Glomerular visceral epithelial cell (primary cell): ENCODE measurements at regions not wholly inside any gene's neighbourhood (a gene's known extent, or its start where the extent isn't known, plus 50 kb on each side); places are given as distances from the start of the nearest gene placed in this dataset.
"Not testable (repeated sequence)": the region's sequence is repeated elsewhere in the genome, so short reads cannot be mapped to it uniquely, and the experiment has no call there.

Source experiments
- DNase-seq: peaks from one replicate; pipeline ENCODE4 v3.0.0-alpha.2; 2016; ENCODE audit errors: extremely low spot score

DNA sequence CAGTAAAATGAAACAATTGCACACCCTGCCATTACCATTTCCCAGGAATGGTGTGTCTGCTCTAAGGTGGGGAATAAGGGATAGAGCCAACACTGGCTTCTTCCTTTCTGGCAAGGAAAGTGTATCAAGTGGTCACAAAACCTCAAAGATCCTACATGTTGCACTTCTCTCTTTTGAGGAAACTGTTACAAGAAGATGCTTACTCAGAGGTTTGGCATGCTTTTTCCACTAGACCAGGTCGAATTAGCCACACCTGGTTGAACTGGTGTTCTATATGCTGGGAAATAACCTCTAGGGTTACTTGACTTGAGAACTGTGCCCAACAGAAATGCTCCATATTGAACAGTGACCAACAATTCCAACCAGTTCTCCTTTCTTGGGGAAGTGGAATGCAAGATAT lies 102.9 kb downstream of the LRRN1 start:
- no peak for DNase-seq

DNA sequence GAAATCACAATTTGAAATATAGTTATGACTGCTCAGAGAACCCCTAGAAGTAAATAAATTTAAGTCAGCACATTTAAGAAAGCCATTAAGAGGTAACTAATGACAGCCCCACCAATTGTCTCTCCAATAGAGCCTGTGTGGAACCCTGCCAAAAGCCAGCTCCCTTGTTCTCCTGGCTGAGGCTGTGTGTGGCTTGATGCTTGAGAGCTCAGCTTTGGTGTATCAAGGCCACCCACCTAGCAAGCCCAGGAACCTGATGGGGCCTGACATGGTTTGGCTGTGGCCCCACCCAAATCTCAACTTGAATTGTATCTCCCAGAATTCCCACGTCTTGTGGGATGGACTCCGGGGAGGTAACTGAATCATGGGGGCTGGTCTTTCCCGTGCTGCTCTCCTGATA lies 106.9 kb downstream of the LRRN1 start:
- DNase-seq = no peak

DNA sequence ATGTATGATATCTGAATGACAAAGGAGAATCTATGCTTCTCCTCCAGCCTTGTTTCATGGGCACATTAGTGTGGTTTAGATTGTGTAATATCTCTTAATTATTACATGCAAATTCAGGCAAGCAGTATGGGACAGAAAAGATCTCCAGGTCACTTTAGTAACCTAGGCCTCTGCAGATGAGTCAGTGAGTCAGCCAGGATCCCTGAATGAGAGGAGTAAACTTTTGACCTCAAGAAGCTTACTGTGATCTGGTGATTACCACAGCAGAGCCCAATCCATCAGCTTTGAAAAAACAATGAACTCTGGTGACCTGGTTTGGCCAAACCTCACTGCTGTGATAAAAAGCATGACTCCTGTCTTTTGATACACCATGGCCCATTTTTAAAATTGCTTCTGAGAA lies 107.8 kb downstream of the LRRN1 start:
- DNase-seq = no peak

DNA sequence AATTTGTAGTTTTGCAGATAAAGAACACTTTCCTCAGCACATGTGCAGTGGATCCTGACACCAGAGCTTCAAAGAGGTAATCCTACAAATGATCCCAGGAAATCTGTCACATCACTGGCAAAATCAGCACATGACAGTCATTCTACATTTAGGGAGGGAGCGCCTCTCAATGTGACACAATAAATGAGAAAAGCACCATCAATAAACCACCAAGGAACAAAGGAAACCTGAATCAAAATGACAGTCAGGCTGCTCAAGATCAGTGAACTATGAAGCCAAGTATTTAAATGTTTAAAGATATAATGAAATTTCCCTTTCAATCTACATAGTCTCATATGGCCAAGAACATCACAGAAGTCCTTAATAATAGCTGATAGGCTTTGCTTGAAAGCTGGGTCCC lies 119.5 kb downstream of the LRRN1 start:
- DNase-seq = no peak

DNA sequence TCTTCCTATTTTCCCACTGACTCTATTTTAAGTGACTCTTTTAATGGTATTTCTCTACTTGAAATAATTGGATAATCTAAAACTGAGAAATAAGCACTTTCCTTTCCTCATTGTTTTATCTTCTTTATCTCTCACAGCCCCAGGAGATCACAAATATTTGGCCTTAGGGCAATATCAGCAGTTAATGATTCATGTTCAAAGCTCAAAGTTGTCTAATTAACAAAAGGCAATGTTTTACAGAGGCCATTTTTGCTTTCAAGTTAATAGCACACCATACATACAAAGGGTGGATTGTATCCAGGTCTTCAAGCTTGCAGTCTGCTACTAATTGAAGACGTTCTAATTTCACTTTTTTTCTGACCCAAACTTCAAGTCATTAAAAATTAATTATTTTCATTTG lies 120.1 kb downstream of the LRRN1 start:
- no peak for DNase-seq

DNA sequence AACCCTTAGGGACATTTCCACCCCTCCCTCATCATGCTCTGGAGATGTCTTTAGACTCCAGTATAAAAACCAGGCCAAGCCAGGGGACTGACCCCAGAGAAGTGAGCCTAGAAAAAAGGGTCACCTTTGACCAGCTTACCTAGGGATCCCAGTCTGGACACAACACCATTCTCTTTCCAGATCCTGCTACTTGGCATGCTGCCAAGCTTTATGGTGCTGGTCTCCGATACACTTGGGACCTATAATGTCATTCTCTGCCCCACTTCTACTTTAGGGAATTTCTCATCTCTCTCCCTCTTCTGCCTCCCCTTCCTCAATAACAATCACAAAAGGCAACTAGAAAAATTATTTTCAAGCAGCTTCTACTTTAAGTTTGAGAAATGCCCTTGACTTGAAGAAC lies 124.4 kb downstream of the LRRN1 start:
- DNase-seq = no peak

DNA sequence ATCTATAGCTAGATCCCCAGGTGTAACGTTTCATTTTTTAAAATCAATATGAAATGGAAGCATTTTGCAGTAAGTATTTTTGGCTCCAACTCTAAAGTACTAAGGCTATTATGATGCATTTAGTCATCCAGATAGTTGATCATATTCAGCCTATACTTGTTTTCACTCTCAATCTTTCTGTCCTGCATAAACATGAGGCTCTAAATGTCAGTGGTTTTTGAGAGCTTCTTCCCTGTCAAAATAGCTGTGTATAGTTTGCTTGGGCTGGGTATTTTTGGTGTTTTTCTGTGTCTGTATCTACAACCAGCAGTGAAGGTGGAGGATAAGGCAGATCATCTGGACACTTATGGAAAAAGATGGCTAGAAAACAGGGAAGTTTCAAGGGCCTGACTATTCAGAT lies 128.0 kb downstream of the LRRN1 start:
- no peak for DNase-seq

DNA sequence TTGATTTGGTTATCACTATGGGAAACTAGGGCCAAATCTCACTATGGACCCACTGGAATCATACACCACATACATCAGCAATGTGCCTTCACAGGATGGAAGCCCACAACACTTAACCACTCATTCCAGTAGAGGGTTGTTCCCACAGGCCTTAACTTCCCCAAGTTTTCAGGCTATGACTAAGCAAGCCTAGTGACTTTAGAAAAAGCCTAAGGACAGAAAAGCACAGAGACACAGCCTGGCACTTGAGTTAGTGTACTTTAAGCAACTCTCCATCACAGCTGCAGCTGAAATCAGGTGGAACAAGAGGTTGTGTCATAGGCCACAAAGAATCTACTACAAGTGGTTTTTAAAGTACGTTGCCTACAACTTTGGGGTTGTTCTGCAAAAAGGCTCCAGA lies 128.7 kb downstream of the LRRN1 start:
- no peak for DNase-seq

DNA sequence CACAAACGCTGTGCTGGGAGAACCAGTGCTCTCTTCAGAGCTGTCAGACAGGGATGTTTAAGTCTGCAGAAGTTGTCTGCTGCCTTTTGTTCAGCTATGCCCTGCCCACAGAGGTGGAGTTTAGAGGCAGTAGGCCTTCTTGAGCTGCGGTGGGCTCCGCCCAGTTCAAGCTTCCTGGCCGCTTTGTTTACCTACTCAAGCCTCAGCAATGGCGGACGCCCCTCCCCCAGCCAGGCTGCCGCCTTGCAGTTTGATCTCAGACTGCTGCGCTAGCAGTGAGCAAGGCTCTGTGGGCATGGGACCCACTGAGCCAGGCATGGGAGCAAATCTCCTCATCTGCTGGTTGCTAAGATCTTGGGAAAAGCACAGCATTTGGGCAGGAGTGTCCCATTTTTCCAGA lies 142.1 kb downstream of the LRRN1 start:
- DNase-seq = not testable (repeated sequence)

DNA sequence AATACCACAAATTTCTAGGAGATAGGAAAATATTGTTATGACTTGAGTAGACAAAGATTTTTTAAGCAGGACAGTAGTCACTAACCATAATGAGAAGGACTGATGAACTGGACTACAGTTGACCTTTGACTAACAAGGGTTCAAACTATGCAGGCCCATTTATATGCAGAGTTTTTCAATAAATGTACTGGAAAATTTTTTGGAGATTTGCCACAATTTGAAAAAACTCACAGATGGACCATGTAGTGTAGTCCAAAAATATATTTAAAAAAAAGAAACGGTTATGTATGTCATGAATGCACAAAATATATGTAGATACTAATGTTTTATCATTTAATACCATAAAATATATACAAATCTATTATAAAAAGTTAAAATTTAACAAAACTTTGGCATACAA lies 151.8 kb downstream of the LRRN1 start:
- DNase-seq = no peak

DNA sequence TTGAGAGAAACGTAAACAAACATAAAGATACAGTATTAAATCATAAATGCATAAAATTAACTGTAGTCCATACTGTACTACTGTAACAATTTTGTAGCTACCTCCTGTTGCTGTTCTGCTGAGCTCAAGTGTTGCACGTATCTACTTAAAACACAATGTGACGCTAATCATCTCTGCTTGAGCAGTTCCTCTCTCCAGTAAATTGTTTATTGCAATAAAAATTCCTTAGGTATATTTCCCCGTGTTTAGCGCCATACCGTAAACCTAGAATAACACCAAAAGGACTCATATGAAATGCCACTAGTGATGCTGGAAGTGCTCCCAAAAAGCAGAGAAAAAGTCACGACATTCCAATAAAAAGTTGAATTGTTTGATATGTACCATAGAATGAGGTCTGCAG lies 152.3 kb downstream of the LRRN1 start:
- DNase-seq = no peak

DNA sequence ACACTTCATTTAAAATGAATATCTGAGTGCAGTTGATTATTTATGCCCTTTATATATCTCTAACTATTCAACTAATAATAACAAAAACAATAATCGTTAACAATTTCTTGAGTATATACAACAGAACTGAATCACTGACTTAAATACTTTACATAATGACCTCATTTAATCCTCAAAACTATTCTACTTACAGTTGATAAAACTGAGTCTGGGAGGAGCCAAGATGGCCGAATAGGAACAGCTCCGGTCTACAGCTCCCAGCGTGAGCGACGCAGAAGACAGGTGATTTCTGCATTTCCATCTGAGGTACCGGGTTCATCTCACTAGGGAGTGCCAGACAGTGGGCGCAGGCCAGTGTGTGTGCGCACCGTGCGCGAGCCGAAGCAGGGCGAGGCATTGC lies 163.6 kb downstream of the LRRN1 start:
- not testable (repeated sequence) for DNase-seq

DNA sequence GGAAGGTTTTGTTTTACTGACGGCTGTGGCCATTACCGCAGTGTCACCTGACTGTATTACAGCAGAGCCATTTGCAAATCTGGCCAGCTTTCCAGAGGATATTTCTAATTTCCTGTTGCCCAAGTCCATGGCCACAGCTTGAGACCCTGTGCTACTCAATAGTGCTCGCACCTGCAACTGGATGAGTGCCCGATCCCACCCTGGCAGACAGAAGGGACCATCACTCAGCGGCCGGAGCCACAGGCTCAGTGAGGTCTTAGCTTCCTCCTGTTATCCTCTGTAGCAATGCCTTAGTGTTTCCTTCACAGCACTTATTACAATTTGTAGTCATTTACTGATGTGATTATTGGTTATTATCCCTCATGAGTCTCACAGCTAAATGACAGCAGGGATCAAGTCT lies 184.8 kb downstream of the LRRN1 start:
- DNase-seq = no peak

DNA sequence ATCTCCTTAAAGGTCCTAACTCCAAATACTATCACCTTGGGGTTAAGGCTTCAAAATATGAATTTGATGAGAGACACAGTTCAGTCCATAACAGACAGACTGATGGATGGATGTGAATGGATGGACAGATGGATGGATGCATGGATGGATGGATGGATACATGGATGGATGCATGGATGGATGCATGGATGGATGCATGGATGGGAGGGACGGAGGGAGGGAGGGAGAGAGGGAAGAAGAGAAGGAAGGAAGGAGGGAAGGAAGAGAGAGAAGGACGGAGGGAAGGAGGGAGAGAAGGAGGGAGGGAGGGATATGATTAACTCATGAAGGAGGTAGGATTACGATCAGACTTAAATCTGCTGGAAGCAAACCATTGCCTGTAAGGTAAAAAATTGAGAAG lies 192.4 kb downstream of the LRRN1 start:
- DNase-seq = no peak

DNA sequence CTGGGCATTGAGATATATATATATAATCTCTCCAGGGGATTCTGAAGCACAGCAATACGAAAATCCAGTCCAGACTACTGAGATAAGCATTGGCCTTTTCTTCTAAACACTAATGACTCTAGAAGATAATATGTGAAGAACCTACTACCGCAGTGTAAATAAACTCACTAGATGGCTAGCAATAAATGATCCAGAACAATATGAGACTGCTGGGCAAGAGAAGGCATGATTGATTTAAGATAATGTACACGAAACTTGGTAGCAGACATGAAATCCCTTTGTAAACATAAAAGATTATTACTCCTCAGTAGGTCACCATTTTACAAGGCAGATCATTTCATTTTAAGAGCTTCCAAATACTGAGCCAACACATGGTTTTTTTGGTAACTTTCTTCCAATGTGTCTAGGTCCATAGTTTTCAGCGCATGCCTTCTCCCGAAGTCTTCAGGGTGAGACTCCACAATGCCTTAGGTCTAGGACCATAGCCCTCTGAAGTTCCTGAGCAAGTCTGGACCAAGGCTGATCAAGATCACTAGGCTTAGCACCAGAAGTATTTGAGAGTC lies 193.2 kb downstream of the LRRN1 start:
- DNase-seq = no peak

DNA sequence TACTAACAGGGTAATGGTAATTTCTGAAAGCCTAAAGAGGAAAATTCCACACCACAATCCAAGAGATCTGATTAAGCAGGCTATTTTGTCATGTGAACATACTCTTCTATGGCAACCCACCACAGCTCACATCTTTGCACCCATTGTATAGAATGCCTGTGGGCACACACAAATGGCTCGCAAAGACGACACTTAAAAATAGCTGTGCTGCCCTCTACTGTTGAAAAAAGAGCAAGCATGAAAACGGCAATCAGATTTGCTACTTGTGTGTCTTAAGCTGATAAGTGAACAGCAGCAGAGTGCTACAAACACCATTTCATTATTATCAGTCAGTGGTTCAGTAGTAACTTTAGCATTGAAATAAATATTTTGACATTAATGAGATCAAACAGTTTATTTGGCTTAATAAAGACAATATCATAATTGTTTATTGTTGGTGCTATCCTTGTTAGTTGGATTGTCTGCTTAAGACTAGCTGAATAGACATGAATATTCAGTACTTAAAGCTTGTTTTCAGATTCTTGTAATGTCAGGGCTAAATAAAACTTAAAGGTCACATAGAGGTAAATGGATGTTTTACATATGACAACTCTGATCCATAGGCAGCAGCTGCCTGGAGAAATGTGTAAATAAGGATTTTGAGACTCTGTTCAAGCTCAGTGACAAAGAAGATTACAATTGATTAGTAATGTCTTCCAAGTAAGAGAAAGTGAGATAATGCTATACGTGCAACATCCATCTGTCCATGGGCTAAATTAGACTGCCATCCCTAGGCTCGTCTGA lies 199.1 kb downstream of the LRRN1 start:
- no peak for DNase-seq

DNA sequence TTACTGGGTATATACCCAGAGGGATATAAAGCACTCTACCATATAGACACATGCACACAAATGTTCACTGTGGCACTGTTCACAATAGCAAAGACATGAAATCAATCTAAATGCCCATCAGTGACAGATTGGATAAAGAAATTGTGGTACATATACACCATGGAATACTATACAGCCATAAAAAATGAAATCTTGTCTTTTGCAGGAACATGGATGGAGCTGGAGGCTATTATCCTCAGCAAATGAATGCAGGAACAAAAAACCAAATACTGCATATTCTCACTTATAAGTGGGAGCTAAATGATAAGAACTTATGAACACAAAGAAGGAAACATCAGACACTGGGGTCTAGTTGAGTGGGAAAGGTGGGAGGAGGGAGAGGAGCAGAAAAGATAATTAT lies 200.1 kb downstream of the LRRN1 start:
- not testable (repeated sequence) for DNase-seq

DNA sequence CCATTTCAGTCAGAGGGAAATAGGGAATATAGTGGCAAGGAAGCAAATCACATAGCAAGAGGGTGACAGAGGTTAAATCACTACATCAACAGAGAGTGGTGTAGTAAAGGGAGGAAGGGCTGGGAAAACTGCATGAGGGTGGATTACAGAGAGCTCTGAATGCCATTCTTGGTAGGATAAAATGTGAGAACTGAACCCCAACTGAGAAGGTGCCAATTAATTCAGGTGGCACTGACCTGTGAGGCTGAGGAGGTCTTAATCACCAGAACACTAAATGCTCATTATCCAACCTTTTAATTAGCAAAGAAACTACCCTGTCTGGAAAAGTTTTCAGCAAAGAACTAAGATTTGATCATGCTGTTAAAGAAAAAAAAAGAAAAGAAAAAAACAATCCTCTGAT lies 202.7 kb downstream of the LRRN1 start:
- DNase-seq = no peak

DNA sequence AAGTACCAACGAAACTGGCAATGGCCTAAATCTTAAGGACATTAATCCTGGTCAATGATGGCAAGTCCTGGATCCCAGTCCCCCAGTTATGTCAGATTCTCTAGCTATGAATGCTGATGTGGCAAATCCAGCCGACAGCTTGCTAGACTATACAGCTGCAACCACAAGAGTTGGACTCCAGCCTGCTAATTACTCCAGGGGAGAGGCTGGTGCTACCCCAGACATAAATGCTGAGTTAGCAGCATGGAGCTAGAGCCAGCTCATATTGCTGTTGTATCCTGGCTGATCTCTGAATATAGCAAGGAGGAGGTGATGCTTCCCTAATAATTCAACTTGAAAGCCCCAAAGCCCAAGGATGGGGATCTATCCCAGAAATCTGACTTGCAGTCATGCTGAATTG lies 207.1 kb downstream of the LRRN1 start:
- no peak for DNase-seq

DNA sequence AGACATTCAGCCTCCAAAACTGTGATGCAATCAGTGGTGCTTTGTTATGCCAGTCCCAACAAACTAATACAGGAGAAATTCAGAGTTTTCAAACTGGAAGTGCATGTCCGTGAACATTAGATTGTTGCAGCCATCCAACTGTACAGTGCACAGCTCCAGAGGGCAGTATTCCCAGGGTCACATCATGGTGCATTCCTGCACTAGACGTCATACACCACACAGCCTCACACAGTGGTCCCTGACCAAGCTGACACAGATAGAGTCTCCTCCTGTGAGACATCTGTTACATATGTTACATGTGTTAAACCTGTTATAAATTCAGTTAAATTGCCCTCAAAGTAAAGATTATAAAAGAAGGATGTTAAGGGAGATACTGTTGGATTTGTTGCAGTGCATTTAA lies 209.0 kb downstream of the LRRN1 start:
- DNase-seq = no peak

DNA sequence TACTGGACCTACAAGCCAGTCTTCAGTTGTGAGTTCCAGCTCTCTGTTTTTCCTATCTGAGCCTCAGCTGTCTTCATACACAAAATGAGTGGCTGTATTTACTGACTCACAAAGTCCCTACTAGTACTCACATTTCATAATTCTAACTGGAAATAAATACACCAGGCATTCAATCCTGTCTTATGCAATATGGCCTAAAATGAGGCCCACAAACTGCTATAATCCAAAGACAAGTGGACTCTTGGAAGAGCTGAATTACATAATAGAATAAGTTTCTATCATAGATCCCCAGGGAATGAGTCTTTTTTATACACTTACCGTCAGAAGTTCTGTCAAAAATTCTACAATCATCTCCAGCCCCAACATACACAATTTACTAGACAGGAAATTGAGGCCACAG lies 211.9 kb downstream of the LRRN1 start:
- DNase-seq = no peak

DNA sequence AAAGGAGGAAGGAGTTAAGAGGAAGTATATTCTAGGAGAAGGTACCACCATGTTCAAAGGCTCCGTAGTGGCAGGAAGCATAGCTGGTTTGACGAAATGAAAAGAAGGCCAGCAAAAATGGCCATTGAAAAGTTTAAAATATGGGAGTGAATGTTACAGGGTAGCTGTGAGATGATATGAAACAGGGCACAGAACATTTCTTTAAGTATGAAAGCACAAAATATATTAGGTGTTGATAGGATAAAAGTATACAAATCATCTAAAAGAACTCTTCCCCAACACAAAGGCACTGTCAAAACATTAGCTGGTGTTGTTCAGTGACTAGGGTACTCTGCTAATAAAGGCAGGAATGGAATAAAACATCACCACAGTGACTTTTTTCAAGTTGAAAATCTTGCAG lies 216.2 kb downstream of the LRRN1 start:
- no peak for DNase-seq

DNA sequence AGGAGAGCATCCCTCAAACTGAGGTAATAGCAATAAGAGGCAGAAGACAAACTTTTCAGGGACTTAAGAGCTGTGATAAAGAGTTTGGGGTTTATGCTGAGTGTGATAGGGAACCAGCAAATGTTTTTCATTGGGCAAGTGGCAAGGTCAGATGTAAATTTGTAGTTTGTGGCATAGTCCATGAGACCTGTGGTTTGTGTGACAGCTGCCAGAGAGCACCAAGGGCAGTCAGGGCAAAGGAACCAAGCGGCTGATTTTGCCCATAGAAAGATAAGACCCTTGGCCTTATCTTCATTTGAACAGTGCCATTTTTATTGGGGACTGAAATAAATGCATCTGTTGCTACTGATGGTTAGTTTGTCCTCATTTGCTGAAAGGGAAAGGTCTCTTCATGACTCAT lies 220.3 kb downstream of the LRRN1 start:
- no peak for DNase-seq

DNA sequence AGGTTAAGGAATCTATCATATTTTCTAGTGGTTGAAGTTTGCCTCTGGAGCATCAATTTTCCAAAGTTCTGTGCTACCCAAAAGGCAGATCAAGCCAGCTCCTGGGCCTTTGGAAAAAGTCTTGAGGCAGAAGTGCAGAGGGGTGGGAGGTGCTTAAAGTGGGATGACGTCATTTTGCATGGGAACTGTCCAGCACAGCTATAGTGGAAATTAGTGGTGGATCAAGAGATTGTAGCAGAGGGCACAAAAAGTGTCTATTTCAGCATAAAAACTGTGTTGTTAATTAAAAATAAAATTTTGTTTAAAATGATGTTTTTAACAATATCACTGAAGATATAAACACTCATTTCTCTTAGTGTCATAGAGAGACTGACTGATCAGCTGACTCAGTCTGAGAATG lies 221.9 kb downstream of the LRRN1 start:
- DNase-seq = no peak
